GM13977 (cell line): ENCODE measurements at regions not wholly inside any gene's neighbourhood (a gene's known extent, or its start where the extent isn't known, plus 50 kb on each side); places are given as distances from the start of the nearest gene placed in this dataset.

Experiments used
- DNase-seq: peaks from one replicate; pipeline ENCODE4 v3.0.0; 2012; ENCODE audit warnings: low spot score
- CTCF ChIP-seq: IDR thresholded peaks from 2 replicates; pipeline ENCODE4 v1.5.1; 2012; ENCODE audit warnings: mild to moderate bottlenecking, control low read depth; ENCODE audit not compliant: insufficient read depth; ENCODE audit errors: extremely low read depth, missing control alignments
- in situ Hi-C: fragments of 300-500 bp; cut with MboI; formaldehyde crosslinking; loops from one replicate; pipeline ENCODE4 v1.12.0; 2022; ENCODE audit warnings: low sequenced_read_pairs, low pct_unique_long_range_greater_than_20kb, mixed read lengths, inconsistent platforms; ENCODE audit not compliant: unreplicated experiment

- TF ChIP-seq CTCF: no peak
- in situ Hi-C loops: no loop called here
- no peak for DNase-seq
These were observed 1152.0 kb upstream of the B3GALT2 start for GRCh38 chr1:194338241-194338948.

- no peak for DNase-seq
- in situ Hi-C loops: no loop called here
- TF ChIP-seq CTCF: no peak
These were observed 1146.8 kb upstream of the B3GALT2 start for GRCh38 chr1:194333240-194333639.

- no peak for TF ChIP-seq CTCF
- DNase-seq: no peak
- in situ Hi-C loops: no loop called here
These were observed 1145.3 kb upstream of the B3GALT2 start for GRCh38 chr1:194331758-194332157.

- in situ Hi-C loops: no loop called here
- no peak for TF ChIP-seq CTCF
- DNase-seq: no peak
These were observed 1136.3 kb upstream of the B3GALT2 start for GRCh38 chr1:194322751-194323150.

GRCh38 chr1:194318790-194319280, 1132.4 kb upstream of the B3GALT2 start:
- TF ChIP-seq CTCF: no peak
- in situ Hi-C loops: no loop called here
- DNase-seq: no peak

GRCh38 chr1:194309697-194310096, 1123.3 kb upstream of the B3GALT2 start:
- TF ChIP-seq CTCF: no peak
- in situ Hi-C loops: no loop called here
- no peak for DNase-seq

GRCh38 chr1:194309269-194309668, 1122.9 kb upstream of the B3GALT2 start:
- no peak for DNase-seq
- in situ Hi-C loops: no loop called here
- no peak for TF ChIP-seq CTCF
